ENCODE measurements at regions not wholly inside any gene's neighbourhood (a gene's known extent, or its start where the extent isn't known, plus 50 kb on each side); places are given as distances from the start of the nearest gene placed in this dataset.

- TF ChIP-seq CTCF (IDR thresholded peaks at IDR 0.05), result no peak
- TF ChIP-seq POLR2A (IDR thresholded peaks at IDR 0.05), result no peak
Observed at GRCh38 chr1:217004776-217005436, 281.7 kb upstream of the ESRRG start.
